ENCODE measurements at regions not wholly inside any gene's neighbourhood (a gene's known extent, or its start where the extent isn't known, plus 50 kb on each side); places are given as distances from the start of the nearest gene placed in this dataset.

DNA sequence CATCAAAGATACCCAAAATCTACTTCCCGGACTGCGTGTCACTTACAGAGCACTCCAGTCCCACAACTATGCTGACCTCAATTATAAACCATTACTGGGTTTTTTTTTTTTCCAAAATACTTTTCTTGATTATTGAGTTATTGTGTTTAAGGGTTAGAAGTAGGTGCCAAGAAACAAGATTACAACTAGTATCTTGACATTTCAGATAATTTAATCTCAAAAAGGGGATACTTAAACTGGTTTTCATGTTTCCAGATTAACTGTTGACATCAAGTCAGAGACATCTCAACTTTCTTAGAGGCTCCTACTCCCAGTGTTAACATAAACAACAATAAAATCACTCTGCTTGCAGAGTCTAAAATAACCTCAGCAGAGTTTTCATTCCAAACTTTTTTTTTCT is 131.2 kb upstream of the ARID2 start:
- Histone ChIP-seq H3K4me3 (replicated peaks; ENCODE audit: insufficient read depth, low read length) (no peak overlapping the region), H3K27me3 (ENCODE audit: insufficient read depth, poor library complexity, severe bottlenecking) (no peaks in the 10 kb centered on the region), H3K27ac (replicated peaks) (no peak overlapping the region)
- TF ChIP-seq, protein P1, sequence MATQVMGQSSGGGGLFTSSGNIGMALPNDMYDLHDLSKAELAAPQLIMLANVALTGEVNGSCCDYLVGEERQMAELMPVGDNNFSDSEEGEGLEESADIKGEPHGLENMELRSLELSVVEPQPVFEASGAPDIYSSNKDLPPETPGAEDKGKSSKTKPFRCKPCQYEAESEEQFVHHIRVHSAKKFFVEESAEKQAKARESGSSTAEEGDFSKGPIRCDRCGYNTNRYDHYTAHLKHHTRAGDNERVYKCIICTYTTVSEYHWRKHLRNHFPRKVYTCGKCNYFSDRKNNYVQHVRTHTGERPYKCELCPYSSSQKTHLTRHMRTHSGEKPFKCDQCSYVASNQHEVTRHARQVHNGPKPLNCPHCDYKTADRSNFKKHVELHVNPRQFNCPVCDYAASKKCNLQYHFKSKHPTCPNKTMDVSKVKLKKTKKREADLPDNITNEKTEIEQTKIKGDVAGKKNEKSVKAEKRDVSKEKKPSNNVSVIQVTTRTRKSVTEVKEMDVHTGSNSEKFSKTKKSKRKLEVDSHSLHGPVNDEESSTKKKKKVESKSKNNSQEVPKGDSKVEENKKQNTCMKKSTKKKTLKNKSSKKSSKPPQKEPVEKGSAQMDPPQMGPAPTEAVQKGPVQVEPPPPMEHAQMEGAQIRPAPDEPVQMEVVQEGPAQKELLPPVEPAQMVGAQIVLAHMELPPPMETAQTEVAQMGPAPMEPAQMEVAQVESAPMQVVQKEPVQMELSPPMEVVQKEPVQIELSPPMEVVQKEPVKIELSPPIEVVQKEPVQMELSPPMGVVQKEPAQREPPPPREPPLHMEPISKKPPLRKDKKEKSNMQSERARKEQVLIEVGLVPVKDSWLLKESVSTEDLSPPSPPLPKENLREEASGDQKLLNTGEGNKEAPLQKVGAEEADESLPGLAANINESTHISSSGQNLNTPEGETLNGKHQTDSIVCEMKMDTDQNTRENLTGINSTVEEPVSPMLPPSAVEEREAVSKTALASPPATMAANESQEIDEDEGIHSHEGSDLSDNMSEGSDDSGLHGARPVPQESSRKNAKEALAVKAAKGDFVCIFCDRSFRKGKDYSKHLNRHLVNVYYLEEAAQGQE (IDR thresholded peaks at IDR 0.05; ENCODE audit: insufficient replicate concordance, low read depth), result no peak
- TF ChIP-seq, protein P2, sequence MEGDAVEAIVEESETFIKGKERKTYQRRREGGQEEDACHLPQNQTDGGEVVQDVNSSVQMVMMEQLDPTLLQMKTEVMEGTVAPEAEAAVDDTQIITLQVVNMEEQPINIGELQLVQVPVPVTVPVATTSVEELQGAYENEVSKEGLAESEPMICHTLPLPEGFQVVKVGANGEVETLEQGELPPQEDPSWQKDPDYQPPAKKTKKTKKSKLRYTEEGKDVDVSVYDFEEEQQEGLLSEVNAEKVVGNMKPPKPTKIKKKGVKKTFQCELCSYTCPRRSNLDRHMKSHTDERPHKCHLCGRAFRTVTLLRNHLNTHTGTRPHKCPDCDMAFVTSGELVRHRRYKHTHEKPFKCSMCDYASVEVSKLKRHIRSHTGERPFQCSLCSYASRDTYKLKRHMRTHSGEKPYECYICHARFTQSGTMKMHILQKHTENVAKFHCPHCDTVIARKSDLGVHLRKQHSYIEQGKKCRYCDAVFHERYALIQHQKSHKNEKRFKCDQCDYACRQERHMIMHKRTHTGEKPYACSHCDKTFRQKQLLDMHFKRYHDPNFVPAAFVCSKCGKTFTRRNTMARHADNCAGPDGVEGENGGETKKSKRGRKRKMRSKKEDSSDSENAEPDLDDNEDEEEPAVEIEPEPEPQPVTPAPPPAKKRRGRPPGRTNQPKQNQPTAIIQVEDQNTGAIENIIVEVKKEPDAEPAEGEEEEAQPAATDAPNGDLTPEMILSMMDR (IDR thresholded peaks at IDR 0.05; ENCODE audit: insufficient read depth, low read length), result no peak
- TF ChIP-seq GABPA (IDR thresholded peaks at IDR 0.05; ENCODE audit: low read depth), result no peak
- TF ChIP-seq POLR2AphosphoS5 (IDR thresholded peaks at IDR 0.05; ENCODE audit: low read depth), result no peak
- no peak for TF ChIP-seq SPI1 (IDR thresholded peaks at IDR 0.05; ENCODE audit: borderline replicate concordance, low read depth)
- DNase-seq (ENCODE audit: low read depth in 1 of 2, low spot score in 1 of 2), result no peak

DNA sequence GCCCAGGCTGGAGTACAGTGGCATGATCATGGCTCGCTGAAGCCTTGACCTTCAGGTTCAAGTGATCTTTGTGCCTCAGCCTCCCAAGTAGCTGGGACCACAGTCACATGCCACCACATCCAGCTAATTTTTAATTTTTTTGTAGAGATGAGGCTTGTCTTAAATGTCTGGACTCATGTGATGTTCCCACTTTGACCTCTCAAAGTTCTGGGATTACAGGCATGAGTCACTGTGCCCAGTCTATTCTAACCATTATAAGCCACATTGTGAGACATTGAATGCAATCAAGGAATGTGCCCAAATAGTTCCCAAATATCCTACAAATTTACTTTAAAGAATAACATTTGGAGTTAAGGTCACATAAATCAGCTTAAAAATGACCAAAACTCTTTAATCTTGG is 130.7 kb upstream of the ARID2 start:
- Histone ChIP-seq H3K27ac (replicated peaks) (no peak overlapping the region), H3K27me3 (ENCODE audit: insufficient read depth, poor library complexity, severe bottlenecking) (no peaks in the 10 kb centered on the region), H3K4me3 (replicated peaks; ENCODE audit: insufficient read depth, low read length) (no peak overlapping the region)
- TF ChIP-seq, protein P2 (IDR thresholded peaks at IDR 0.05; ENCODE audit: insufficient read depth, low read length), result no peak
- TF ChIP-seq POLR2AphosphoS5 (IDR thresholded peaks at IDR 0.05; ENCODE audit: low read depth), result no peak
- TF ChIP-seq SPI1 (IDR thresholded peaks at IDR 0.05; ENCODE audit: borderline replicate concordance, low read depth), result no peak
- TF ChIP-seq GABPA (IDR thresholded peaks at IDR 0.05; ENCODE audit: low read depth), result no peak
- TF ChIP-seq, protein P1 (IDR thresholded peaks at IDR 0.05; ENCODE audit: insufficient replicate concordance, low read depth), result no peak
- no peak for DNase-seq (ENCODE audit: low read depth in 1 of 2, low spot score in 1 of 2)

DNA sequence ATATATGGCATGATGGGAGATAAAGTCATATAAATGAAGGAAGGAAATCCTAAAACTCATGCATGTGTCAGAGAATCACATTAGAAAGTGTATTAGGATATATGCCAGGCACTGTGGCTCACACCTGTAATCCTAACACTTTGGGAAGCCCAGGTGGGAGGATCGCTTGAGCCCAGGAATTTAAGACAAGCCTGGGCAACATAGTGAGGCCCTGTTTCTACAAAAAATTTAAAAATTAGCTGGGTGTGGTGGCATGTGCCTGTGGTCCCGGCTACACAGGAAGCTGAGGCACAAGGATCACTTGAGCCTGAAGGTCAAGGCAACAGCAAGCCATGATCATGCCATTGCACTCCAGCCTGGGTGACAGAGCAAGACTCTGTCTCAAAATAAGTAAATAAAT is 130.3 kb upstream of the ARID2 start:
- TF ChIP-seq GABPA (IDR thresholded peaks at IDR 0.05; ENCODE audit: low read depth) (no peak), POLR2AphosphoS5 (IDR thresholded peaks at IDR 0.05; ENCODE audit: low read depth) (no peak), SPI1 (IDR thresholded peaks at IDR 0.05; ENCODE audit: borderline replicate concordance, low read depth) (no peak)
- TF ChIP-seq, protein P1 (IDR thresholded peaks at IDR 0.05; ENCODE audit: insufficient replicate concordance, low read depth), result no peak
- TF ChIP-seq, protein P2 (IDR thresholded peaks at IDR 0.05; ENCODE audit: insufficient read depth, low read length), result no peak
- H3K27me3 ChIP-seq (ENCODE audit: insufficient read depth, poor library complexity, severe bottlenecking), result no peaks in the 10 kb centered on the region
- no peak overlapping the region for H3K4me3 ChIP-seq (replicated peaks; ENCODE audit: insufficient read depth, low read length)
- DNase-seq (ENCODE audit: low read depth in 1 of 2, low spot score in 1 of 2), result no peak
- no peak overlapping the region for H3K27ac ChIP-seq (replicated peaks)

Measured in HL-60 (cell line).